Suprapubic skin (tissue), 3 donors: ENCODE measurements at regions not wholly inside any gene's neighbourhood (a gene's known extent, or its start where the extent isn't known, plus 50 kb on each side); places are given as distances from the start of the nearest gene placed in this dataset.

Experiments used
- POLR2A ChIP-seq, 2 donors: fragments of 450-650 bp; IDR thresholded peaks; one replicate each; pipeline ENCODE4 v1.6.1; 2017; ENCODE audit warnings: antibody characterized with exemption in 2 of 2, mild to moderate bottlenecking in 2 of 2, moderate library complexity in 2 of 2
- TF ChIP-seq, protein P1 (sequence below), 2 donors: fragments of 200-600 bp in 1 of 2; fragments of 450-650 bp in 1 of 2; sonication (generic) in 1 of 2; IDR thresholded peaks; one replicate each; pipeline ENCODE4 v1.5.1; 2016 to 2019; ENCODE audit warnings: antibody characterized with exemption in 2 of 2, mild to moderate bottlenecking in 1 of 2, moderate library complexity in 1 of 2

DNA sequence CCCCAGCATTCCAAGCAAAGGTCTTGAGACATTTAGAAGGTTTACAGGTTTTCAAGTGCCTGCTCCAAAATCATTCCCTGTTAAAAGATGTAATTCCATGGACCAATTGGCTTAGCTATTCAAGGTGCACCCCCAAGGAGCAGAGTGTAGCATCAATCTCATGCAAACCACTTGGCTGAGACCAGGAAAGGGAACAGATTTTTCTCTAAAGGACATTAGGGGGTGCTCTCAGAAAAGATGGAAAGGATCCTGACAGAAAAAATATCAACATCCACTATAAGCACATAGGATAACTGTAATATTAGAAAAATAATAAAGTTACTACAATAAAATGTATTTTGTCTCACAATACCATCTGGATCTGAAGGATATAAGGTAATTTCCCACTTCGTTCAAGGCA is 328.0 kb upstream of the CDIN1 start:
- no peak for TF ChIP-seq POLR2A (IDR thresholded peaks at IDR 0.05)
- TF ChIP-seq, protein P1, sequence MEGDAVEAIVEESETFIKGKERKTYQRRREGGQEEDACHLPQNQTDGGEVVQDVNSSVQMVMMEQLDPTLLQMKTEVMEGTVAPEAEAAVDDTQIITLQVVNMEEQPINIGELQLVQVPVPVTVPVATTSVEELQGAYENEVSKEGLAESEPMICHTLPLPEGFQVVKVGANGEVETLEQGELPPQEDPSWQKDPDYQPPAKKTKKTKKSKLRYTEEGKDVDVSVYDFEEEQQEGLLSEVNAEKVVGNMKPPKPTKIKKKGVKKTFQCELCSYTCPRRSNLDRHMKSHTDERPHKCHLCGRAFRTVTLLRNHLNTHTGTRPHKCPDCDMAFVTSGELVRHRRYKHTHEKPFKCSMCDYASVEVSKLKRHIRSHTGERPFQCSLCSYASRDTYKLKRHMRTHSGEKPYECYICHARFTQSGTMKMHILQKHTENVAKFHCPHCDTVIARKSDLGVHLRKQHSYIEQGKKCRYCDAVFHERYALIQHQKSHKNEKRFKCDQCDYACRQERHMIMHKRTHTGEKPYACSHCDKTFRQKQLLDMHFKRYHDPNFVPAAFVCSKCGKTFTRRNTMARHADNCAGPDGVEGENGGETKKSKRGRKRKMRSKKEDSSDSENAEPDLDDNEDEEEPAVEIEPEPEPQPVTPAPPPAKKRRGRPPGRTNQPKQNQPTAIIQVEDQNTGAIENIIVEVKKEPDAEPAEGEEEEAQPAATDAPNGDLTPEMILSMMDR (IDR thresholded peaks at IDR 0.05): no peak
